Neural progenitor cell (in vitro differentiated cells): ENCODE measurements at regions not wholly inside any gene's neighbourhood (a gene's known extent, or its start where the extent isn't known, plus 50 kb on each side); places are given as distances from the start of the nearest gene placed in this dataset.

Experiments
- DNase-seq: peaks from one replicate; pipeline ENCODE4 v3.0.0-alpha.2; 2016; ENCODE audit warnings: low spot score
- H2AFZ ChIP-seq: fragments of 200-600 bp; sonication (generic); replicated peaks from 2 replicates; pipeline ENCODE4 v1.6.1; 2016; ENCODE audit warnings: antibody characterized with exemption
- H3F3A ChIP-seq: fragments of 200-600 bp; sonication (generic); 2 replicates; pipeline ENCODE4 v1.6.1; 2016; ENCODE audit warnings: antibody characterized with exemption, low read depth
- H3K27ac ChIP-seq: fragments of 200-600 bp; sonication (generic); 2 replicates; pipeline ENCODE4 v1.5.1; 2016; ENCODE audit warnings: mild to moderate bottlenecking
- H3K27me3 ChIP-seq: fragments of 200-600 bp; sonication (generic); 2 replicates; pipeline ENCODE4 v1.6.1; 2016; ENCODE audit warnings: mild to moderate bottlenecking, moderate library complexity
- H3K36me3 ChIP-seq: fragments of 200-600 bp; sonication (generic); 2 replicates; pipeline ENCODE4 v1.5.1; 2016
- H3K4me1 ChIP-seq: fragments of 200-600 bp; sonication (generic); 2 replicates; pipeline ENCODE4 v1.6.1; 2016; ENCODE audit warnings: mixed run types
- H3K4me2 ChIP-seq: fragments of 200-600 bp; sonication (generic); 2 replicates; pipeline ENCODE4 v1.6.1; 2016
- H3K4me3 ChIP-seq: fragments of 200-600 bp; sonication (generic); 2 replicates; pipeline ENCODE4 v1.5.1; 2016
- H3K79me2 ChIP-seq: fragments of 200-600 bp; sonication (generic); 2 replicates; pipeline ENCODE4 v1.6.1; 2016; ENCODE audit warnings: low read depth
- H3K9ac ChIP-seq: fragments of 200-600 bp; sonication (generic); 2 replicates; pipeline ENCODE4 v1.6.1; 2016
- H3K9me3 ChIP-seq: fragments of 200-600 bp; sonication (generic); 2 replicates; pipeline ENCODE4 v1.5.1; 2016; ENCODE audit warnings: low read depth
- H4K20me1 ChIP-seq: fragments of 200-600 bp; sonication (generic); 2 replicates; pipeline ENCODE4 v1.6.1; 2016; ENCODE audit warnings: low read depth
- H3K27ac Mint-ChIP-seq: 3 replicates; pipeline ENCODE4 v1.8.0; 2021; ENCODE audit warnings: mixed read lengths
- H3K27me3 Mint-ChIP-seq: 2 replicates; pipeline ENCODE4 v1.8.0; 2022; ENCODE audit warnings: low read depth, mild to moderate bottlenecking, inconsistent platforms, moderate library complexity, mixed read lengths; ENCODE audit not compliant: insufficient read depth
- H3K36me3 Mint-ChIP-seq: 3 replicates; pipeline ENCODE4 v1.8.0; 2021; ENCODE audit warnings: mixed read lengths
- H3K4me1 Mint-ChIP-seq: 3 replicates; pipeline ENCODE4 v1.8.0; 2021; ENCODE audit warnings: mixed read lengths
- H3K4me3 Mint-ChIP-seq: 3 replicates; pipeline ENCODE4 v1.8.0; 2021; ENCODE audit warnings: mild to moderate bottlenecking, moderate library complexity, mixed read lengths
- H3K9me3 Mint-ChIP-seq: 3 replicates; pipeline ENCODE4 v1.8.0; 2020; ENCODE audit warnings: mixed read lengths
- EZH2 ChIP-seq: fragments of 200-600 bp; sonication (generic); IDR thresholded peaks from 2 replicates; pipeline ENCODE4 v1.6.1; 2017; ENCODE audit warnings: antibody characterized with exemption, mild to moderate bottlenecking, moderate library complexity
- EZH2phosphoT487 ChIP-seq: fragments of 200-600 bp; sonication (generic); IDR thresholded peaks from 2 replicates; pipeline ENCODE4 v1.6.1; 2017; ENCODE audit warnings: antibody characterized with exemption
- TF ChIP-seq, protein P1 (sequence below): fragments of 200-600 bp; sonication (generic); IDR thresholded peaks from 2 replicates; pipeline ENCODE4 v1.5.1; 2017; ENCODE audit warnings: antibody characterized with exemption, mild to moderate bottlenecking

DNA sequence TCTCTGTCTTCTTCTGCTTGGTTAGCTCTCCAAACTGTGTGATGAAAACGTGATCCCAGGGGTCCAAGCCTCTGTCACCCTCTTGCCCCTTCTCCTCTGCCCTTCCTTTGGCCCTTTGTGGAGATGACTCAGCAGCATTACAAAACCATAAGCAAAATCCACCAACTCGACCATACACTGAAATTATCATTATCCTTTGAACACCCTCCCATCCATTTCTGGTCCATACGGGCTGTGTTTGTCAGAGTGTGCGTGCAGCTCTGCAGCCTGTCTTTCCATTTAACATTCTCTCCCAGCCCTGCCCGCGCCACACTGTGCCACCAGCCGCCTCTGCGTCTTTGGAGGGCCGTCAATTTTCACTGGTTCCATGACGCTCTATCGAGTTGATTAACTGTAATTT, 69.2 kb downstream of the SLC25A47 start:
- Mint-ChIP-seq H3K27ac (peak overlapping the region; percentile 18), H3K9me3 (no peaks in the 10 kb centered on the region)

DNA sequence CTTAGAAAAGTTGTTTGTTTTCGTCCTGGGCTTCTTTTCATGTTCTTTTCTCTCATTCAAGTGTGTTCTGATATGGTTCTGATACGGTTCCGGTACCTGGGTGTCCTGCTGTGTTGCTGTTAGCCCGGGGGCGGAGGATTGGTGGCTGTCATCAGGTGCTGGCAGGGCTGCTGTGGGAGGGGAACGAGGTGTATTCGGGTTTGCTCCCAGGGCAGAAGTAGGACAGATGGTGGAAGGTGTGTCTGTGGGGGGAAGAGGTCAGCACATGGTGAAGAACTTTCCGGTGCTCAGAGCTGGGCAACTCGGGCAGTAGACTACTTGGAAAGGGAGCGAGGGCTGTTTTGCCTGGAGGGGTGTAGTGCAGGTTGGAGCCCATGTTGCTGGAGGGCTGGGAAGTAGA, 70.2 kb downstream of the SLC25A47 start:
- Mint-ChIP-seq H3K4me3 (peak overlapping the region; percentile 60), H3K27ac (peak overlapping the region; percentile 90), H3K9me3 (no peaks in the 10 kb centered on the region), H3K36me3 (peaks cover 2% of the 10 kb centered on the region), H3K4me1 (peaks cover 73% of the 10 kb centered on the region), H3K27me3 (peaks cover 2% of the 10 kb centered on the region)
- Histone ChIP-seq H3K9me3 (no peaks in the 10 kb centered on the region), H3K4me3 (no peak overlapping the region), H2AFZ (no peak overlapping the region), H4K20me1 (no peaks in the 10 kb centered on the region), H3K27me3 (no peaks in the 10 kb centered on the region), H3K27ac (no peak overlapping the region), H3K79me2 (peaks cover 4% of the 10 kb centered on the region), H3K4me1 (peaks cover 35% of the 10 kb centered on the region), H3K36me3 (no peaks in the 10 kb centered on the region), H3K9ac (no peak overlapping the region), H3K4me2 (no peak overlapping the region), H3F3A (peaks cover 6% of the 10 kb centered on the region)
- DNase-seq, result no peak
- TF ChIP-seq EZH2phosphoT487 (no peak), EZH2 (no peak)
- TF ChIP-seq, protein P1, sequence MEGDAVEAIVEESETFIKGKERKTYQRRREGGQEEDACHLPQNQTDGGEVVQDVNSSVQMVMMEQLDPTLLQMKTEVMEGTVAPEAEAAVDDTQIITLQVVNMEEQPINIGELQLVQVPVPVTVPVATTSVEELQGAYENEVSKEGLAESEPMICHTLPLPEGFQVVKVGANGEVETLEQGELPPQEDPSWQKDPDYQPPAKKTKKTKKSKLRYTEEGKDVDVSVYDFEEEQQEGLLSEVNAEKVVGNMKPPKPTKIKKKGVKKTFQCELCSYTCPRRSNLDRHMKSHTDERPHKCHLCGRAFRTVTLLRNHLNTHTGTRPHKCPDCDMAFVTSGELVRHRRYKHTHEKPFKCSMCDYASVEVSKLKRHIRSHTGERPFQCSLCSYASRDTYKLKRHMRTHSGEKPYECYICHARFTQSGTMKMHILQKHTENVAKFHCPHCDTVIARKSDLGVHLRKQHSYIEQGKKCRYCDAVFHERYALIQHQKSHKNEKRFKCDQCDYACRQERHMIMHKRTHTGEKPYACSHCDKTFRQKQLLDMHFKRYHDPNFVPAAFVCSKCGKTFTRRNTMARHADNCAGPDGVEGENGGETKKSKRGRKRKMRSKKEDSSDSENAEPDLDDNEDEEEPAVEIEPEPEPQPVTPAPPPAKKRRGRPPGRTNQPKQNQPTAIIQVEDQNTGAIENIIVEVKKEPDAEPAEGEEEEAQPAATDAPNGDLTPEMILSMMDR, result no peak

More for the DNA sequence above, 69.2 kb downstream of the SLC25A47 start:
- H3K79me2 ChIP-seq, result peaks cover 4% of the 10 kb centered on the region
- no peak overlapping the region for H2AFZ ChIP-seq
- DNase-seq, result no peak
- no peaks in the 10 kb centered on the region for H3K36me3 ChIP-seq
- H3K4me1 ChIP-seq, result peaks cover 25% of the 10 kb centered on the region
- no peak overlapping the region for H3K27ac ChIP-seq
- H3F3A ChIP-seq, result peaks cover 5% of the 10 kb centered on the region
- H3K27me3 ChIP-seq, result no peaks in the 10 kb centered on the region
- H3K9ac ChIP-seq, result no peak overlapping the region
- H4K20me1 ChIP-seq, result no peaks in the 10 kb centered on the region
- H3K9me3 ChIP-seq, result no peaks in the 10 kb centered on the region
- H3K4me1 Mint-ChIP-seq, result peaks cover 71% of the 10 kb centered on the region
- peaks cover 2% of the 10 kb centered on the region for H3K36me3 Mint-ChIP-seq
- H3K4me3 Mint-ChIP-seq, result no peak overlapping the region
- H3K4me2 ChIP-seq, result no peak overlapping the region
- peaks cover 2% of the 10 kb centered on the region for H3K27me3 Mint-ChIP-seq
- TF ChIP-seq, protein P1, result no peak
- TF ChIP-seq EZH2phosphoT487 (no peak), EZH2 (no peak)
- H3K4me3 ChIP-seq, result no peak overlapping the region

DNA sequence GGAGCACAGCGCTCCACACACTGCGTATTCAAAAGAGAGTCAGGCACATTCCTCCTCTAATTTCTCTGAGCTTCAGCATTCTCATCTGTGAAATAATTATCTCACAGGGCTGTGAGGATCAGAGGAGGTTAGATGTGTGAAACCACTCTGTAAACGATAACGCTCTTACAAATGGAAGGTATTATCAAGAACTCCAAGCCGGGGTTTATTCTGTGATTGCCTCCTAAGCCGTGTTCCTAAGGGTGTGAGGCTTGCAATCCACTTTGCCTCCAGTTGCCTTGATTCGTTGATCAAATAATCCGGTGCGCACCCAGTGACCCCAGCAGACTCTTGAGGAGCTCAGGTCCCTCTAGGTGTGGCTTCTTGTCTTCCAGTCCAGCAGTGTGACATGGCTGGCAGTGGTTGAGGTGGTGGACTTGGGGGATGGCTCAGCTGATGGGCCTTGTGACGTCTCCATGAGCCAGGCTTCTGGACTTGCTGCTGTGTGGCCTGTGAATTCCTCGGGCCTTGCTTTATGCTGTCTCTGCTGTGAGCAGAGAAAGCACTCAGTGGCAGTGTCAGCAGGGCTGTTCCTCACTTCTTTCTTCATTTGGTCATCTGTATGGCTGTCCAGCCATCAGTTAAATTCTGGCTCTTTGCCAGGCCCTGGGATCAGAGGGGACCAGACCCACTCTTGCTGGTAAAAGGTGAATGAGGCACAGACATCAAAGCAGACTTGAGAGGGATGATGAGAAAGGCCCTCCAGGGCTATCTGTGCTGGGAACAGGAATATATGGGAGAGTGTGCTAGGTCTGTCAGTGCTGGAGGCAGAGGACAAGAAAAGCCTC, 71.0 kb downstream of the SLC25A47 start:
- H3K4me3 ChIP-seq, result no peak overlapping the region
- no peak overlapping the region for H3K9ac ChIP-seq
- Mint-ChIP-seq H3K36me3 (peaks cover 2% of the 10 kb centered on the region), H3K4me3 (no peak overlapping the region), H3K27me3 (peaks cover 2% of the 10 kb centered on the region), H3K4me1 (peaks cover 75% of the 10 kb centered on the region), H3K9me3 (no peaks in the 10 kb centered on the region), H3K27ac (peak overlapping the region; percentile 64)
- H4K20me1 ChIP-seq, result no peaks in the 10 kb centered on the region
- no peaks in the 10 kb centered on the region for H3K36me3 ChIP-seq
- no peak overlapping the region for H3K4me2 ChIP-seq
- no peaks in the 10 kb centered on the region for H3K9me3 ChIP-seq
- H3K4me1 ChIP-seq, result peaks cover 42% of the 10 kb centered on the region
- H3F3A ChIP-seq, result peaks cover 14% of the 10 kb centered on the region
- H3K27ac ChIP-seq, result no peak overlapping the region
- peaks cover 4% of the 10 kb centered on the region for H3K79me2 ChIP-seq
- TF ChIP-seq, protein P1, result no peak
- TF ChIP-seq EZH2 (no peak), EZH2phosphoT487 (no peak)
- H3K27me3 ChIP-seq, result no peaks in the 10 kb centered on the region
- DNase-seq, result no peak
- no peak overlapping the region for H2AFZ ChIP-seq
